DND-41 (cell line): ENCODE measurements at regions not wholly inside any gene's neighbourhood (a gene's known extent, or its start where the extent isn't known, plus 50 kb on each side); places are given as distances from the start of the nearest gene placed in this dataset.

Experiments
- EZH2 ChIP-seq: IDR thresholded peaks from 3 replicates; pipeline ENCODE4 v1.6.1; 2012; ENCODE audit warnings: borderline replicate concordance, low read depth, mild to moderate bottlenecking, moderate library complexity, low read length, inconsistent platforms; ENCODE audit not compliant: severe bottlenecking
- TF ChIP-seq, protein P1 (sequence below): IDR thresholded peaks from 2 replicates; pipeline ENCODE4 v1.5.1; 2012; ENCODE audit warnings: borderline replicate concordance, low read length, moderate library complexity, mild to moderate bottlenecking; ENCODE audit not compliant: poor library complexity, severe bottlenecking; ENCODE audit errors: extremely low read depth

- TF ChIP-seq, protein P1, sequence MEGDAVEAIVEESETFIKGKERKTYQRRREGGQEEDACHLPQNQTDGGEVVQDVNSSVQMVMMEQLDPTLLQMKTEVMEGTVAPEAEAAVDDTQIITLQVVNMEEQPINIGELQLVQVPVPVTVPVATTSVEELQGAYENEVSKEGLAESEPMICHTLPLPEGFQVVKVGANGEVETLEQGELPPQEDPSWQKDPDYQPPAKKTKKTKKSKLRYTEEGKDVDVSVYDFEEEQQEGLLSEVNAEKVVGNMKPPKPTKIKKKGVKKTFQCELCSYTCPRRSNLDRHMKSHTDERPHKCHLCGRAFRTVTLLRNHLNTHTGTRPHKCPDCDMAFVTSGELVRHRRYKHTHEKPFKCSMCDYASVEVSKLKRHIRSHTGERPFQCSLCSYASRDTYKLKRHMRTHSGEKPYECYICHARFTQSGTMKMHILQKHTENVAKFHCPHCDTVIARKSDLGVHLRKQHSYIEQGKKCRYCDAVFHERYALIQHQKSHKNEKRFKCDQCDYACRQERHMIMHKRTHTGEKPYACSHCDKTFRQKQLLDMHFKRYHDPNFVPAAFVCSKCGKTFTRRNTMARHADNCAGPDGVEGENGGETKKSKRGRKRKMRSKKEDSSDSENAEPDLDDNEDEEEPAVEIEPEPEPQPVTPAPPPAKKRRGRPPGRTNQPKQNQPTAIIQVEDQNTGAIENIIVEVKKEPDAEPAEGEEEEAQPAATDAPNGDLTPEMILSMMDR, result no peak
- TF ChIP-seq EZH2, result no peak
Measured at GRCh38 chr4:102174719-102175189, 170.5 kb downstream of the SLC39A8 start.
